ENCODE measurements at regions not wholly inside any gene's neighbourhood (a gene's known extent, or its start where the extent isn't known, plus 50 kb on each side); places are given as distances from the start of the nearest gene placed in this dataset.

GRCh38 chr10:6938384-6938783, 358.3 kb upstream of the PRKCQ start:
- TF ChIP-seq POLR2A (IDR thresholded peaks at IDR 0.05; ENCODE audit: low read length) (no peak), GATA1 (IDR thresholded peaks at IDR 0.05; ENCODE audit: low read depth, low read length) (no peak)

Data from erythroblast (primary cell).